Spleen (tissue), 11 donors: ENCODE measurements at regions not wholly inside any gene's neighbourhood (a gene's known extent, or its start where the extent isn't known, plus 50 kb on each side); places are given as distances from the start of the nearest gene placed in this dataset.

ENCODE experiments used
- DNase-seq: peaks from one replicate; pipeline ENCODE4 v3.0.0-alpha.2; 2020
- H3K27ac ChIP-seq, 8 donors: fragments of 200-600 bp; sonication (generic) in 7 of 8; 1 replicate in 4 of 8; 2 replicates in 4 of 8; pipeline versions ENCODE4 v1.5.0 to v1.8.0; 2016 to 2021; ENCODE audit warnings: inconsistent platforms in 4 of 8, mild to moderate bottlenecking in 4 of 8, moderate library complexity in 1 of 8
- H3K27me3 ChIP-seq, 7 donors: fragments of 200-600 bp; sonication (generic) in 6 of 7; replicated peaks in 1 of 7; 1 replicate in 4 of 7; 2 replicates in 3 of 7; pipeline versions ENCODE4 v1.5.0 to v1.8.0; 2016 to 2021; ENCODE audit warnings: inconsistent platforms in 3 of 7, mild to moderate bottlenecking in 1 of 7
- H3K36me3 ChIP-seq, 6 donors: fragments of 200-600 bp; sonication (generic) in 5 of 6; 1 replicate in 4 of 6; 2 replicates in 2 of 6; pipeline versions ENCODE4 v1.5.0 to v1.8.0; 2016 to 2021; ENCODE audit warnings: inconsistent platforms in 2 of 6
- H3K4me1 ChIP-seq, 6 donors: fragments of 200-600 bp; sonication (generic) in 5 of 6; 1 replicate in 3 of 6; 2 replicates in 3 of 6; pipeline versions ENCODE4 v1.5.0 to v1.8.0; 2016 to 2021; ENCODE audit warnings: inconsistent platforms in 3 of 6
- H3K4me3 ChIP-seq, 8 donors: fragments of 200-600 bp; sonication (generic) in 7 of 8; 1 replicate in 4 of 8; 2 replicates in 4 of 8; pipeline versions ENCODE4 v1.5.0 to v1.8.0; 2016 to 2021; ENCODE audit warnings: inconsistent platforms in 4 of 8, mild to moderate bottlenecking in 4 of 8, moderate library complexity in 2 of 8
- H3K9me3 ChIP-seq, 8 donors: fragments of 200-600 bp; sonication (generic) in 7 of 8; 1 replicate in 4 of 8; 2 replicates in 4 of 8; pipeline versions ENCODE4 v1.5.0 to v1.8.0; 2016 to 2021; ENCODE audit warnings: inconsistent platforms in 4 of 8
- CTCF ChIP-seq, 11 experiments: fragments of 200-600 bp in 7 of 11; fragments of 450-650 bp in 4 of 11; sonication (generic) in 4 of 11; IDR thresholded peaks in 8 of 11; conservative IDR thresholded peaks in 3 of 11; 1 replicate in 7 of 11; 2 replicates in 4 of 11; pipeline versions ENCODE4 v1.4.0 to v1.8.0; 2016 to 2021; ENCODE audit warnings: antibody characterized with exemption in 11 of 11, inconsistent platforms in 4 of 11, mild to moderate bottlenecking in 1 of 11
- POLR2A ChIP-seq, 3 donors: fragments of 450-650 bp; IDR thresholded peaks; one replicate each; pipeline ENCODE4 v1.5.1; 2017; ENCODE audit warnings: antibody characterized with exemption in 3 of 3, mild to moderate bottlenecking in 1 of 3
- POLR2AphosphoS5 ChIP-seq, 3 donors: sonication (generic); formaldehyde crosslinking; IDR thresholded peaks; one replicate each; pipeline ENCODE4 v1.5.1; 2017; ENCODE audit warnings: antibody characterized with exemption in 3 of 3
- WGBS, 5 donors: extraction: QIAGEN DNeasy Blood & Tissue Kit in 3 of 5; methylation state at CpG; one replicate each; pipeline versions ENCODE4 v1.1.5 to v1.1.7; 2013 to 2018; 5-methylcytosine and 5-hydroxymethylcytosine counted together
- intact Hi-C: fragments of 100-400 bp; cut with DNase I; formaldehyde crosslinking; loops from one replicate; pipeline ENCODE4 v1.15.0; 2023; ENCODE audit warnings: low total_unique reads
- donor health status: healthy with polysubstance abuse.
- donor health status: DM: no; HTN: no; CAD: no; lungs with moderate emphysema.
- donor health status: DM: no; HTN: no; CAD: no.
- donor health status: Bipolar disorder and iron deficiency.
- donor health status: healthy.
- donor health status: DM: no; HTN: no; CAD: no.
- donor health status: DM: yes; HTN: yes; CAD: no.

- H3K4me3 ChIP-seq = no peak overlapping the region
- peaks cover 0 to 7% (median 0%) of the 10 kb centered on the region in 6 donors for H3K4me1 ChIP-seq
- 34 to 54% (median 53%) methylated on average over 3 of the region's 3 CpGs for WGBS, 5 donors
- no peak overlapping the region for H3K27ac ChIP-seq
- TF ChIP-seq CTCF (IDR thresholded peaks at IDR 0.05 in 8 of 11, conservative IDR thresholded peaks at IDR 0.05 in 3 of 11) = no peak
- no peak for TF ChIP-seq POLR2A (IDR thresholded peaks at IDR 0.05)
- no peak for TF ChIP-seq POLR2AphosphoS5 (IDR thresholded peaks at IDR 0.05)
- DNase-seq = no peak
- no peaks in the 10 kb centered on the region for H3K27me3 ChIP-seq
- intact Hi-C loops = no loop called here
- no peaks in the 10 kb centered on the region for H3K36me3 ChIP-seq
- no peaks in the 10 kb centered on the region for H3K9me3 ChIP-seq
Measured at GRCh38 chr13:39253774-39254173, 215.5 kb downstream of the NHLRC3 start.

GRCh38 chr13:39254601-39255000 is 216.3 kb downstream of the NHLRC3 start:
- Histone ChIP-seq H3K27me3 (no peaks in the 10 kb centered on the region), H3K9me3 (no peaks in the 10 kb centered on the region), H3K4me1 (peaks cover 0 to 7% (median 0%) of the 10 kb centered on the region in 6 donors), H3K4me3 (no peak overlapping the region), H3K27ac (no peak overlapping the region), H3K36me3 (no peaks in the 10 kb centered on the region)
- DNase-seq = no peak
- intact Hi-C loops = no loop called here
- TF ChIP-seq CTCF (IDR thresholded peaks at IDR 0.05 in 8 of 11, conservative IDR thresholded peaks at IDR 0.05 in 3 of 11) (no peak), POLR2A (IDR thresholded peaks at IDR 0.05) (no peak), POLR2AphosphoS5 (IDR thresholded peaks at IDR 0.05) (no peak)
- WGBS, 5 donors = 42 to 69% (median 54%) methylated on average over 5 of the region's 5 CpGs

- no peaks in the 10 kb centered on the region for H3K36me3 ChIP-seq
- TF ChIP-seq POLR2A (IDR thresholded peaks at IDR 0.05) = no peak
- no peak for TF ChIP-seq CTCF (IDR thresholded peaks at IDR 0.05 in 8 of 11, conservative IDR thresholded peaks at IDR 0.05 in 3 of 11)
- TF ChIP-seq POLR2AphosphoS5 (IDR thresholded peaks at IDR 0.05) = no peak
- intact Hi-C loops = no loop called here
- H3K27me3 ChIP-seq = no peaks in the 10 kb centered on the region
- H3K4me3 ChIP-seq = no peak overlapping the region
- peaks cover 0 to 11% (median 0%) of the 10 kb centered on the region in 6 donors for H3K4me1 ChIP-seq
- H3K27ac ChIP-seq = no peak overlapping the region
- 89 to 96% (median 92%) methylated on average over 3 of the region's 3 CpGs for WGBS, 5 donors
- no peaks in the 10 kb centered on the region for H3K9me3 ChIP-seq
- no peak for DNase-seq
Measured at GRCh38 chr13:39257642-39258041, 219.4 kb downstream of the NHLRC3 start.

- intact Hi-C loops = no loop called here
- TF ChIP-seq CTCF (IDR thresholded peaks at IDR 0.05 in 8 of 11, conservative IDR thresholded peaks at IDR 0.05 in 3 of 11) = no peak
- no peak for TF ChIP-seq POLR2AphosphoS5 (IDR thresholded peaks at IDR 0.05)
- no peak for TF ChIP-seq POLR2A (IDR thresholded peaks at IDR 0.05)
- Histone ChIP-seq H3K27me3 (no peaks in the 10 kb centered on the region), H3K4me3 (no peak overlapping the region), H3K27ac (no peak overlapping the region), H3K36me3 (no peaks in the 10 kb centered on the region), H3K9me3 (no peaks in the 10 kb centered on the region), H3K4me1 (peaks cover 0 to 6% (median 2%) of the 10 kb centered on the region in 6 donors)
- WGBS, 5 donors = 36 to 43% (median 38%) methylated on average over 2 of the region's 2 CpGs
- no peak for DNase-seq
Measured at GRCh38 chr13:39259371-39260140, 221.3 kb downstream of the NHLRC3 start.
